ENCODE measurements at regions not wholly inside any gene's neighbourhood (a gene's known extent, or its start where the extent isn't known, plus 50 kb on each side); places are given as distances from the start of the nearest gene placed in this dataset.

GRCh38 chr1:204814166-204814884, 56.3 kb upstream of the NFASC start:
- intact Hi-C loops (cut with micrococcal nuclease; ENCODE audit: unreplicated experiment): no loop called here
- FAIRE-seq (no peak), DNase-seq (ENCODE audit: low spot score) (no peak), ATAC-seq (no peak)
- Histone ChIP-seq H3K27me3 (ENCODE audit: control insufficient read depth in 1 of 2, insufficient read depth in 2 of 2, low read length in 2 of 2) (peaks cover 0 to 15% of the 10 kb centered on the region in 2 experiments; a peak in 2 of 5 replicates), H3K9ac (ENCODE audit: insufficient read depth, low read depth, low read length) (no peak overlapping the region), H3K4me1 (ENCODE audit: insufficient read depth, low read length) (no peaks in the 10 kb centered on the region), H3K9me3 (ENCODE audit: low read length) (no peaks in the 10 kb centered on the region), H3K4me3 (replicated peaks in 1 of 3; ENCODE audit: insufficient read depth in 1 of 3, low read depth in 2 of 3, low read length in 3 of 3) (no peak overlapping the region), H4K20me1 (ENCODE audit: insufficient read depth, low read length) (no peaks in the 10 kb centered on the region), H3K36me3 (replicated peaks in 1 of 2; ENCODE audit: control insufficient read depth in 1 of 2, insufficient read depth in 2 of 2, low read length in 2 of 2) (no peaks in the 10 kb centered on the region), H3K27ac (ENCODE audit: extremely low read length, insufficient read depth, low read length) (no peak overlapping the region), H2AFZ (ENCODE audit: low read length) (no peak overlapping the region), H3K79me2 (ENCODE audit: insufficient read depth, low read length) (no peaks in the 10 kb centered on the region), H3K4me2 (ENCODE audit: low read depth, low read length) (no peak overlapping the region)
- POLR2A ChIA-PET: no interaction called here
- WGBS (ENCODE audit: low lambda C conversion rate): 10% methylated on average over 7 of the region's 7 CpGs
- BruUV-seq (replicated peaks): no TSS peak
- CTCF ChIA-PET (ENCODE audit: low intra/inter-chr PET ratio, low total read pairs): no interaction called here
- in situ Hi-C loops (cut with HindIII; ENCODE audit: extremely low pct_ligation_motif_present, low pct_unique_long_range_greater_than_20kb): no loop called here
- TF ChIP-seq BHLHE40 (IDR thresholded peaks at IDR 0.05; ENCODE audit: low read length): no peak
- TF ChIP-seq MYNN (CRISPR knock-in tag; IDR thresholded peaks at IDR 0.05; ENCODE audit: low read depth): no peak
- no peak for TF ChIP-seq ZBTB3 (CRISPR knock-in tag; IDR thresholded peaks at IDR 0.05; ENCODE audit: borderline replicate concordance, low read depth)
- no peak for TF ChIP-seq PHF5A (CRISPR knock-in tag; IDR thresholded peaks at IDR 0.05; ENCODE audit: low read depth, unreplicated experiment)
- no peak for TF ChIP-seq ZNF780A (CRISPR knock-in tag; IDR thresholded peaks at IDR 0.05)
- TF ChIP-seq RCOR2 (CRISPR knock-in tag; IDR thresholded peaks at IDR 0.05): no peak
- no peak for TF ChIP-seq ARHGAP35 (CRISPR knock-in tag; IDR thresholded peaks at IDR 0.05; ENCODE audit: borderline replicate concordance)
- no peak for TF ChIP-seq CCAR2 (optimal IDR thresholded peaks at IDR 0.05; ENCODE audit: low read depth, low read length)
- no peak for TF ChIP-seq TGIF2 (CRISPR knock-in tag; IDR thresholded peaks at IDR 0.05)
- TF ChIP-seq ZMYM4 (CRISPR knock-in tag; IDR thresholded peaks at IDR 0.05): no peak

GRCh38 chr1:204817341-204817740, 53.3 kb upstream of the NFASC start:
- BruUV-seq (replicated peaks): no TSS peak
- in situ Hi-C loops (cut with HindIII; ENCODE audit: extremely low pct_ligation_motif_present, low pct_unique_long_range_greater_than_20kb): no loop called here
- ATAC-seq (no peak), DNase-seq (ENCODE audit: low spot score) (no peak), FAIRE-seq (no peak)
- H3K4me1 ChIP-seq (ENCODE audit: insufficient read depth, low read length): no peaks in the 10 kb centered on the region
- H3K79me2 ChIP-seq (ENCODE audit: insufficient read depth, low read length): no peaks in the 10 kb centered on the region
- H3K27me3 ChIP-seq (ENCODE audit: control insufficient read depth in 1 of 2, insufficient read depth in 2 of 2, low read length in 2 of 2): peaks cover 0 to 17% of the 10 kb centered on the region in 2 experiments; a peak in 2 of 5 replicates
- no peaks in the 10 kb centered on the region for H3K9me3 ChIP-seq (ENCODE audit: low read length)
- H3K9ac ChIP-seq (ENCODE audit: insufficient read depth, low read depth, low read length): no peak overlapping the region
- no peak overlapping the region for H3K27ac ChIP-seq (ENCODE audit: extremely low read length, insufficient read depth, low read length)
- no peaks in the 10 kb centered on the region for H3K36me3 ChIP-seq (replicated peaks in 1 of 2; ENCODE audit: control insufficient read depth in 1 of 2, insufficient read depth in 2 of 2, low read length in 2 of 2)
- WGBS (ENCODE audit: low lambda C conversion rate): 3% methylated on average over 5 of the region's 5 CpGs
- no peak overlapping the region for H3K4me3 ChIP-seq (replicated peaks in 1 of 3; ENCODE audit: insufficient read depth in 1 of 3, low read depth in 2 of 3, low read length in 3 of 3)
- H2AFZ ChIP-seq (ENCODE audit: low read length): no peak overlapping the region
- POLR2A ChIA-PET: no interaction called here
- H3K4me2 ChIP-seq (ENCODE audit: low read depth, low read length): no peak overlapping the region
- intact Hi-C loops (cut with micrococcal nuclease; ENCODE audit: unreplicated experiment): no loop called here
- CTCF ChIA-PET (ENCODE audit: low intra/inter-chr PET ratio, low total read pairs): no interaction called here
- H4K20me1 ChIP-seq (ENCODE audit: insufficient read depth, low read length): no peaks in the 10 kb centered on the region
- TF ChIP-seq ZNF558 (CRISPR knock-in tag; IDR thresholded peaks at IDR 0.05; ENCODE audit: borderline replicate concordance) (no peak), FOXJ3 (CRISPR knock-in tag; IDR thresholded peaks at IDR 0.05; ENCODE audit: borderline replicate concordance) (no peak), NR2F1 (CRISPR knock-in tag; IDR thresholded peaks at IDR 0.05) (no peak), ZNF160 (CRISPR knock-in tag; IDR thresholded peaks at IDR 0.05) (no peak), ELF3 (CRISPR knock-in tag; IDR thresholded peaks at IDR 0.05) (no peak), STAG1 (CRISPR knock-in tag; IDR thresholded peaks at IDR 0.05) (no peak), ZBTB4 (CRISPR knock-in tag; IDR thresholded peaks at IDR 0.05; ENCODE audit: borderline replicate concordance) (no peak), ZNF468 (CRISPR knock-in tag; IDR thresholded peaks at IDR 0.05) (no peak)
